H1 (cell line): ENCODE measurements at regions not wholly inside any gene's neighbourhood (a gene's known extent, or its start where the extent isn't known, plus 50 kb on each side); places are given as distances from the start of the nearest gene placed in this dataset.

Experiments used
- CTCF ChIP-seq, 3 experiments: IDR thresholded peaks; 1 replicate in 2 of 3; 2 replicates in 1 of 3; pipeline versions ENCODE4 v1.5.1 to v1.6.1; 2011; ENCODE audit warnings: low read length in 3 of 3, mild to moderate bottlenecking in 3 of 3, inconsistent platforms in 2 of 3, low read depth in 1 of 3, moderate library complexity in 1 of 3; ENCODE audit not compliant: insufficient read depth in 1 of 3; ENCODE audit errors: control extremely low read depth in 1 of 3
- EGR1 ChIP-seq: IDR thresholded peaks from 2 replicates; pipeline ENCODE4 v1.6.1; 2011; ENCODE audit warnings: low read depth, low read length, borderline replicate concordance
- HDAC2 ChIP-seq, 2 experiments: fragments of 300-600 bp in 1 of 2; sonication (generic) in 1 of 2; IDR thresholded peaks; 2 replicates each; pipeline ENCODE4 v1.6.1; 2011 to 2012; ENCODE audit warnings: low read depth in 2 of 2, low read length in 2 of 2, mild to moderate bottlenecking in 2 of 2, moderate library complexity in 2 of 2, borderline replicate concordance in 1 of 2, inconsistent platforms in 1 of 2
- KDM1A ChIP-seq: fragments of 200-600, 300-600 bp; sonication (generic); IDR thresholded peaks from 2 replicates; pipeline ENCODE4 v1.7.1; 2016; ENCODE audit warnings: mild to moderate bottlenecking, low read length, borderline replicate concordance
- MAX ChIP-seq: IDR thresholded peaks from 2 replicates; pipeline ENCODE4 v1.6.1; 2012; ENCODE audit warnings: inconsistent platforms
- SIRT6 ChIP-seq: IDR thresholded peaks from one replicate; pipeline ENCODE4 v1.7.1; 2012; ENCODE audit warnings: low read length, inconsistent platforms
- TBP ChIP-seq: IDR thresholded peaks from 2 replicates; pipeline ENCODE4 v1.6.1; 2011; ENCODE audit warnings: low read depth, low read length, improper control_type of control experiment

- TF ChIP-seq HDAC2 (IDR thresholded peaks at IDR 0.05; ENCODE audit: borderline replicate concordance in 1 of 2, low read depth in 2 of 2, low read length in 2 of 2) (no peak), SIRT6 (no peak), CTCF (IDR thresholded peaks at IDR 0.05; ENCODE audit: control extremely low read depth in 1 of 3, insufficient read depth in 1 of 3, low read depth in 1 of 3, low read length in 3 of 3) (no peak), TBP (no peak), EGR1 (no peak), KDM1A (no peak), MAX (no peak)
Measured at GRCh38 chr2:118779362-118779761, 68.1 kb downstream of the EN1 start.
